MM.1S (cell line): ENCODE measurements at regions not wholly inside any gene's neighbourhood (a gene's known extent, or its start where the extent isn't known, plus 50 kb on each side); places are given as distances from the start of the nearest gene placed in this dataset.

Experiments
- DNase-seq: peaks from one replicate; pipeline ENCODE4 v3.0.0-alpha.2; 2015
- H2AFZ ChIP-seq: fragments of 300-600 bp; sonication (generic); 2 replicates; pipeline ENCODE4 v1.6.0; 2016; ENCODE audit warnings: antibody characterized with exemption, low read length
- H3F3A ChIP-seq: fragments of 300-600 bp; sonication (generic); 2 replicates; pipeline ENCODE4 v1.6.1; 2016; ENCODE audit warnings: mild to moderate bottlenecking, antibody characterized with exemption, low read length, moderate library complexity, mixed read lengths; ENCODE audit not compliant: insufficient read depth
- H3K27ac ChIP-seq: fragments of 300-600 bp; sonication (generic); 2 replicates; pipeline ENCODE4 v1.5.1; 2016; ENCODE audit warnings: mild to moderate bottlenecking, low read length
- H3K27me3 ChIP-seq: fragments of 300-600 bp; sonication (generic); replicated peaks from 2 replicates; pipeline ENCODE4 v1.6.0; 2016; ENCODE audit warnings: low read length; ENCODE audit not compliant: insufficient read depth
- H3K36me3 ChIP-seq: fragments of 300-600 bp; sonication (generic); replicated peaks from 2 replicates; pipeline ENCODE4 v1.6.1; 2016; ENCODE audit warnings: mild to moderate bottlenecking, low read length, mixed read lengths; ENCODE audit not compliant: insufficient read depth
- H3K4me1 ChIP-seq: fragments of 300-600 bp; sonication (generic); 2 replicates; pipeline ENCODE4 v1.6.1; 2016; ENCODE audit warnings: low read length, mixed read lengths
- H3K4me2 ChIP-seq: fragments of 300-600 bp; sonication (generic); 2 replicates; pipeline ENCODE4 v1.6.0; 2016; ENCODE audit warnings: low read depth, low read length
- H3K4me3 ChIP-seq: fragments of 300-600 bp; sonication (generic); 2 replicates; pipeline ENCODE4 v1.5.1; 2016; ENCODE audit warnings: low read length, mixed read lengths
- H3K79me2 ChIP-seq: fragments of 300-600 bp; sonication (generic); 2 replicates; pipeline ENCODE4 v1.6.1; 2016; ENCODE audit warnings: mixed run types, low read length, mixed read lengths
- H3K9ac ChIP-seq: fragments of 300-600 bp; sonication (generic); 2 replicates; pipeline ENCODE4 v1.6.1; 2016; ENCODE audit warnings: low read length, mixed read lengths
- H3K9me2 ChIP-seq: fragments of 300-600 bp; sonication (generic); replicated peaks from 2 replicates; pipeline ENCODE4 v1.6.1; 2016; ENCODE audit warnings: mild to moderate bottlenecking, low read length, mixed read lengths; ENCODE audit not compliant: insufficient read depth
- H3K9me3 ChIP-seq: fragments of 300-600 bp; sonication (generic); replicated peaks from 2 replicates; pipeline ENCODE4 v1.6.1; 2016; ENCODE audit warnings: mild to moderate bottlenecking, low read length, mixed read lengths; ENCODE audit not compliant: insufficient read depth
- H4K20me1 ChIP-seq: fragments of 300-600 bp; sonication (generic); 2 replicates; pipeline ENCODE4 v1.6.1; 2016; ENCODE audit warnings: mild to moderate bottlenecking, low read length, moderate library complexity, mixed read lengths; ENCODE audit not compliant: insufficient read depth
- EZH2 ChIP-seq: fragments of 300-600 bp; sonication (generic); optimal IDR thresholded peaks from 2 replicates; pipeline ENCODE3; 2017; ENCODE audit warnings: low read depth, mild to moderate bottlenecking, antibody characterized with exemption, low read length, mixed read lengths
- EZH2phosphoT487 ChIP-seq: fragments of 300-600 bp; sonication (generic); IDR thresholded peaks from 2 replicates; pipeline ENCODE4 v1.6.1; 2018; ENCODE audit warnings: antibody characterized with exemption, low read length
- TF ChIP-seq, protein P1 (sequence below): fragments of 300-600 bp; sonication (generic); IDR thresholded peaks from 2 replicates; pipeline ENCODE4 v1.5.1; 2016; ENCODE audit warnings: antibody characterized with exemption, low read length, mixed read lengths

DNA sequence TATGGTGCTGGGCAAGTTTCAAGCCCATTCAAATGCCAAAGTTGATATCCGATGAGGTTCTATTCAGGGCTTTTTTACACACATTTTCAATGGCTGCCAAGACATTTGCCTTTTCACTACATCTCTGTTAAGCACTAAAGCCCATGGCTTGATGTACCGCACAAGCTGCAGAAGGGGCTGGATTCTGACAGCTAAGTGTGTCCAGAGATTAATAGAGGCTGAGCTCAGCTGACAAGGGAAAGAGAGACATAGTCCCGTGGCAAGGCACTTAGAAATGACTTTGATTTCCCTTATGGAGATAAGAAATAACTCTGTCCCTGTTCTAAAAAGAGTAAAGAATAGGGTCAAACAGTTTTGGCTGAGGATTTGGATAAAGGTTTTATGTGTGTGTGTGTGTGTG lies 198.6 kb downstream of the DMRT2 start:
- TF ChIP-seq, protein P1, sequence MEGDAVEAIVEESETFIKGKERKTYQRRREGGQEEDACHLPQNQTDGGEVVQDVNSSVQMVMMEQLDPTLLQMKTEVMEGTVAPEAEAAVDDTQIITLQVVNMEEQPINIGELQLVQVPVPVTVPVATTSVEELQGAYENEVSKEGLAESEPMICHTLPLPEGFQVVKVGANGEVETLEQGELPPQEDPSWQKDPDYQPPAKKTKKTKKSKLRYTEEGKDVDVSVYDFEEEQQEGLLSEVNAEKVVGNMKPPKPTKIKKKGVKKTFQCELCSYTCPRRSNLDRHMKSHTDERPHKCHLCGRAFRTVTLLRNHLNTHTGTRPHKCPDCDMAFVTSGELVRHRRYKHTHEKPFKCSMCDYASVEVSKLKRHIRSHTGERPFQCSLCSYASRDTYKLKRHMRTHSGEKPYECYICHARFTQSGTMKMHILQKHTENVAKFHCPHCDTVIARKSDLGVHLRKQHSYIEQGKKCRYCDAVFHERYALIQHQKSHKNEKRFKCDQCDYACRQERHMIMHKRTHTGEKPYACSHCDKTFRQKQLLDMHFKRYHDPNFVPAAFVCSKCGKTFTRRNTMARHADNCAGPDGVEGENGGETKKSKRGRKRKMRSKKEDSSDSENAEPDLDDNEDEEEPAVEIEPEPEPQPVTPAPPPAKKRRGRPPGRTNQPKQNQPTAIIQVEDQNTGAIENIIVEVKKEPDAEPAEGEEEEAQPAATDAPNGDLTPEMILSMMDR = no peak
- TF ChIP-seq EZH2 (no peak), EZH2phosphoT487 (no peak)
- Histone ChIP-seq H3K9me3 (no peaks in the 10 kb centered on the region), H3K36me3 (no peaks in the 10 kb centered on the region), H3F3A (no peaks in the 10 kb centered on the region), H3K27me3 (no peaks in the 10 kb centered on the region), H3K9ac (no peak overlapping the region), H3K4me3 (no peak overlapping the region), H3K79me2 (no peaks in the 10 kb centered on the region), H3K4me1 (no peaks in the 10 kb centered on the region), H2AFZ (no peak overlapping the region), H3K9me2 (no peaks in the 10 kb centered on the region), H3K4me2 (no peak overlapping the region), H3K27ac (no peak overlapping the region), H4K20me1 (no peaks in the 10 kb centered on the region)
- no peak for DNase-seq

DNA sequence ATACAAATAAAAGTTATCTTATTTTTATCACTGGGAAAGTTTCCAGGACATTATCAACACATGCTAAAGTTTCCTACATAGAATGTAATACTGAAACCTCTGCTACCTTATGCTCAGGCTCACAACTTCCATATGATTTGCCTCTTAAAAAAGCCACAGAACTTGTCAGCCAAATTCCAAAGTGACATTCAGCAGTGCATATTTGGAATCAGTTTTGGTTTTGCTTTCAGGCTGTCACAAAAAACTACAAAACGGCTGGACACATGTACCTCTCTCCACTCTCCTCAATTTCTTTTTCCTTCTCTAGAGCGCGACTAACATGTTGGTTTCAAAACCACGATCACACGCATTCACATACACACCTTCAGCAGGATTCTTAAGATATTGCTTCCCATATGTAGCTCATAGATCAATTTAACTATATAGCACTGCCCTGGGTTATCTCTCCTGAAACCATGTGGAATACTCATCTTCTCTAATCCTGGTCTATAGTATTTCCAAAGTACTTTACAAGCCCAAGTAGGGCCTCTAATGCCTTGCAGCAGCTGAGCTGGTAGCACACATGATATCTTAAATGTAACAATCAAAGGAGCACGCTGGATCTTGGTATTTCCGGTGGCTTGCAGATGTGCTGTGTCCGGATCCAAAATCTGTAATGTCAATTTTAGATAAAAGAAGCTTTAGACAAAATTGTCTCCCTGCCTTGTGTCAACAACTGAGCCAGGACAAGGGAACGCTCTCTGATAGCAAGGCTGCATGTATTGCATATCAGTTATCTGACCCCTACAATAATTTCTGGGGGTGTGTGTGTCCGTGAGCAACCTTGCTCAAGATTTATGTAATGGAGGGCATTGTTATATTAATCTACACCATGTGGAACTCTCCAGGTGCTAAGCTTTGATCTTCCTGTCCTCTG lies 203.2 kb downstream of the DMRT2 start:
- H3K9ac ChIP-seq = no peak overlapping the region
- no peaks in the 10 kb centered on the region for H3K9me3 ChIP-seq
- H3K27ac ChIP-seq = no peak overlapping the region
- no peaks in the 10 kb centered on the region for H3K9me2 ChIP-seq
- no peak overlapping the region for H2AFZ ChIP-seq
- no peaks in the 10 kb centered on the region for H3F3A ChIP-seq
- H3K4me3 ChIP-seq = no peak overlapping the region
- no peaks in the 10 kb centered on the region for H3K27me3 ChIP-seq
- no peak for DNase-seq
- H3K36me3 ChIP-seq = no peaks in the 10 kb centered on the region
- no peaks in the 10 kb centered on the region for H3K4me1 ChIP-seq
- TF ChIP-seq EZH2 (no peak), EZH2phosphoT487 (no peak)
- TF ChIP-seq, protein P1 = no peak
- H4K20me1 ChIP-seq = no peaks in the 10 kb centered on the region
- H3K79me2 ChIP-seq = no peaks in the 10 kb centered on the region
- no peak overlapping the region for H3K4me2 ChIP-seq

DNA sequence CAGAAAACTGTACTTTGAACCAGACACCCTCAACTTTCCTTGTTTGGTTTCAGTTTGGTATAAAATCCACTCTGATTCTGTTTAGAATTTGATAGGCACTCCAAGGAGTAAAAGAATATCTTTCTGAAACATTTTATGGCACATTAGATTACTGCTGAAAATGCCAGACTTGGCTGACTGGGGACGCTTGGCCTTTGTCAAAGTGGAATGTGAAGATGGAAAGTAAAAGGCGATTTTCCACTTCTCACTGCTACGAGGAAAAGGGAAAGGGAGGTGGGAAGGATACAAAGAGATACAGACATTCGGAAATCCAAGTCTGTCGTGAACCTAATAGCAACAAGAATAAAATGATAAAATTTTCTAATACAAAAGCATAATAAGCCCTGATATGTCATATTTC lies 203.9 kb downstream of the DMRT2 start:
- Histone ChIP-seq H3K9ac (no peak overlapping the region), H4K20me1 (no peaks in the 10 kb centered on the region), H3K27ac (no peak overlapping the region), H3K36me3 (no peaks in the 10 kb centered on the region), H3K27me3 (no peaks in the 10 kb centered on the region), H3K4me2 (no peak overlapping the region), H2AFZ (no peak overlapping the region), H3K9me3 (no peaks in the 10 kb centered on the region), H3K4me3 (no peak overlapping the region), H3K4me1 (no peaks in the 10 kb centered on the region), H3K9me2 (no peaks in the 10 kb centered on the region), H3F3A (no peaks in the 10 kb centered on the region), H3K79me2 (no peaks in the 10 kb centered on the region)
- no peak for DNase-seq
- TF ChIP-seq EZH2 = no peak
- no peak for TF ChIP-seq EZH2phosphoT487
- TF ChIP-seq, protein P1 = no peak
